Panc1 (cell line): ENCODE measurements at regions not wholly inside any gene's neighbourhood (a gene's known extent, or its start where the extent isn't known, plus 50 kb on each side); places are given as distances from the start of the nearest gene placed in this dataset.

Source experiments
- ATAC-seq: fragments of 200-7000 bp; cut with Tn5 transposase; 2 replicates; pipeline ENCODE4 v1.9.1; 2020; ENCODE audit warnings: mild to moderate bottlenecking, moderate library complexity
- BruUV-seq: library from RNA; stranded (reverse); fragments of 400-500 nt; replicated peaks from 2 replicates; lab custom pipeline; 2021; lab: Mats Ljungman, UMichigan
- CTCF ChIA-PET: fragments of 300-600 bp; sonication (Branson Sonifier 250); formaldehyde crosslinking; loops from one replicate; lab custom pipeline; 2022; ENCODE audit warnings: antibody characterized with exemption; lab: Charles Lee
- POLR2A ChIA-PET: fragments of 300-600 bp; sonication (Branson Sonifier 250); formaldehyde crosslinking; loops from one replicate; lab custom pipeline; 2022; ENCODE audit warnings: antibody characterized with exemption; lab: Charles Lee
- DNase-seq: peaks from one replicate; pipeline ENCODE4 v3.0.0-alpha.2; 2010; ENCODE audit warnings: low read depth, low spot score
- H3K27ac ChIP-seq: 2 replicates; pipeline ENCODE4 v1.5.1; 2011; ENCODE audit warnings: mild to moderate bottlenecking, low read length, inconsistent platforms
- H3K27me3 ChIP-seq: fragments of 200-500 bp; sonication (Bioruptor generic); 2 replicates; pipeline ENCODE4 v1.6.0; 2014; ENCODE audit warnings: low read length, inconsistent platforms; ENCODE audit not compliant: control insufficient read depth, insufficient read depth
- H3K36me3 ChIP-seq: fragments of 200-500 bp; sonication (Bioruptor generic); 2 replicates; pipeline ENCODE4 v1.5.1; 2014; ENCODE audit warnings: inconsistent platforms, mild to moderate bottlenecking, low read length, moderate library complexity; ENCODE audit not compliant: control insufficient read depth, insufficient read depth
- H3K4me1 ChIP-seq: 2 replicates; pipeline ENCODE4 v1.5.1; 2011; ENCODE audit warnings: inconsistent platforms, mild to moderate bottlenecking, low read length, moderate library complexity; ENCODE audit not compliant: control insufficient read depth, insufficient read depth
- H3K4me3 ChIP-seq, 2 experiments: 2 replicates each; pipeline ENCODE4 v1.5.1; 2011 to 2012; ENCODE audit warnings: low read depth in 2 of 2, low read length in 2 of 2, mild to moderate bottlenecking in 2 of 2, inconsistent platforms in 1 of 2, moderate library complexity in 1 of 2
- H3K9me3 ChIP-seq: fragments of 200-500 bp; sonication (Bioruptor generic); 2 replicates; pipeline ENCODE4 v1.5.1; 2014; ENCODE audit warnings: low read depth, mild to moderate bottlenecking, inconsistent platforms, low read length, moderate library complexity; ENCODE audit not compliant: control insufficient read depth, insufficient read depth
- POLR2AphosphoS5 ChIP-seq: IDR thresholded peaks from 2 replicates; pipeline ENCODE4 v1.6.1; 2012; ENCODE audit warnings: mild to moderate bottlenecking, low read depth, low read length, moderate library complexity
- SIN3A ChIP-seq: IDR thresholded peaks from 2 replicates; pipeline ENCODE4 v1.6.1; 2012; ENCODE audit warnings: low read depth, mild to moderate bottlenecking, low read length, moderate library complexity, borderline replicate concordance; ENCODE audit not compliant: insufficient read depth
- TCF7L2 ChIP-seq: IDR thresholded peaks from 2 replicates; pipeline ENCODE4 v1.6.1; 2011; ENCODE audit warnings: mild to moderate bottlenecking, low read depth, low read length, inconsistent platforms
- in situ Hi-C: cut with HindIII; loops from 2 replicates; pipeline ENCODE4 v1.10.0; 2016; ENCODE audit warnings: low sequenced_read_pairs, low pct_unique_long_range_greater_than_20kb
- intact Hi-C: fragments of 100-400 bp; cut with micrococcal nuclease; formaldehyde crosslinking; loops from one replicate; pipeline ENCODE4 v1.10.0; 2022; ENCODE audit not compliant: unreplicated experiment
- TF ChIP-seq, protein P1 (sequence below), 2 experiments: IDR thresholded peaks; 2 replicates each; pipeline ENCODE4 v1.6.1; 2011 to 2012; ENCODE audit warnings: low read depth in 2 of 2, control low read depth in 1 of 2, low read length in 1 of 2, mild to moderate bottlenecking in 1 of 2, moderate library complexity in 1 of 2; ENCODE audit not compliant: insufficient read depth in 1 of 2
- TF ChIP-seq, protein P2 (sequence below): fragments of 450-650 bp; IDR thresholded peaks from 2 replicates; pipeline ENCODE4 v1.5.1; 2017; ENCODE audit warnings: mild to moderate bottlenecking

GRCh38 chr7:26479581-26479980 lies 187.9 kb downstream of the SNX10 start:
- POLR2A ChIA-PET = no interaction called here
- in situ Hi-C loops = no loop called here
- no TSS peak for BruUV-seq

GRCh38 chr7:26480156-26480555 lies 188.5 kb downstream of the SNX10 start:
- no peak overlapping the region for H3K27ac ChIP-seq
- ChIA-PET CTCF (no interaction called here), POLR2A (no interaction called here)
- TF ChIP-seq, protein P1, sequence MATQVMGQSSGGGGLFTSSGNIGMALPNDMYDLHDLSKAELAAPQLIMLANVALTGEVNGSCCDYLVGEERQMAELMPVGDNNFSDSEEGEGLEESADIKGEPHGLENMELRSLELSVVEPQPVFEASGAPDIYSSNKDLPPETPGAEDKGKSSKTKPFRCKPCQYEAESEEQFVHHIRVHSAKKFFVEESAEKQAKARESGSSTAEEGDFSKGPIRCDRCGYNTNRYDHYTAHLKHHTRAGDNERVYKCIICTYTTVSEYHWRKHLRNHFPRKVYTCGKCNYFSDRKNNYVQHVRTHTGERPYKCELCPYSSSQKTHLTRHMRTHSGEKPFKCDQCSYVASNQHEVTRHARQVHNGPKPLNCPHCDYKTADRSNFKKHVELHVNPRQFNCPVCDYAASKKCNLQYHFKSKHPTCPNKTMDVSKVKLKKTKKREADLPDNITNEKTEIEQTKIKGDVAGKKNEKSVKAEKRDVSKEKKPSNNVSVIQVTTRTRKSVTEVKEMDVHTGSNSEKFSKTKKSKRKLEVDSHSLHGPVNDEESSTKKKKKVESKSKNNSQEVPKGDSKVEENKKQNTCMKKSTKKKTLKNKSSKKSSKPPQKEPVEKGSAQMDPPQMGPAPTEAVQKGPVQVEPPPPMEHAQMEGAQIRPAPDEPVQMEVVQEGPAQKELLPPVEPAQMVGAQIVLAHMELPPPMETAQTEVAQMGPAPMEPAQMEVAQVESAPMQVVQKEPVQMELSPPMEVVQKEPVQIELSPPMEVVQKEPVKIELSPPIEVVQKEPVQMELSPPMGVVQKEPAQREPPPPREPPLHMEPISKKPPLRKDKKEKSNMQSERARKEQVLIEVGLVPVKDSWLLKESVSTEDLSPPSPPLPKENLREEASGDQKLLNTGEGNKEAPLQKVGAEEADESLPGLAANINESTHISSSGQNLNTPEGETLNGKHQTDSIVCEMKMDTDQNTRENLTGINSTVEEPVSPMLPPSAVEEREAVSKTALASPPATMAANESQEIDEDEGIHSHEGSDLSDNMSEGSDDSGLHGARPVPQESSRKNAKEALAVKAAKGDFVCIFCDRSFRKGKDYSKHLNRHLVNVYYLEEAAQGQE (IDR thresholded peaks at IDR 0.05; ENCODE audit: insufficient read depth in 1 of 2, low read depth in 2 of 2, low read length in 1 of 2) = no peak
- TF ChIP-seq SIN3A = no peak
- in situ Hi-C loops (no loop called here), intact Hi-C loops (no loop called here)
- no peaks in the 10 kb centered on the region for H3K36me3 ChIP-seq
- ATAC-seq (no peak), DNase-seq (no peak)
- H3K27me3 ChIP-seq = no peaks in the 10 kb centered on the region; the same call in 1 of the 2 replicates
- no peak overlapping the region for H3K4me3 ChIP-seq
- no TSS peak for BruUV-seq
- H3K4me1 ChIP-seq = no peaks in the 10 kb centered on the region
- no peaks in the 10 kb centered on the region for H3K9me3 ChIP-seq

More at GRCh38 chr7:26479581-26479980, 187.9 kb downstream of the SNX10 start:
- TF ChIP-seq POLR2AphosphoS5 (no peak), SIN3A (no peak), TCF7L2 (no peak)
- TF ChIP-seq, protein P2, sequence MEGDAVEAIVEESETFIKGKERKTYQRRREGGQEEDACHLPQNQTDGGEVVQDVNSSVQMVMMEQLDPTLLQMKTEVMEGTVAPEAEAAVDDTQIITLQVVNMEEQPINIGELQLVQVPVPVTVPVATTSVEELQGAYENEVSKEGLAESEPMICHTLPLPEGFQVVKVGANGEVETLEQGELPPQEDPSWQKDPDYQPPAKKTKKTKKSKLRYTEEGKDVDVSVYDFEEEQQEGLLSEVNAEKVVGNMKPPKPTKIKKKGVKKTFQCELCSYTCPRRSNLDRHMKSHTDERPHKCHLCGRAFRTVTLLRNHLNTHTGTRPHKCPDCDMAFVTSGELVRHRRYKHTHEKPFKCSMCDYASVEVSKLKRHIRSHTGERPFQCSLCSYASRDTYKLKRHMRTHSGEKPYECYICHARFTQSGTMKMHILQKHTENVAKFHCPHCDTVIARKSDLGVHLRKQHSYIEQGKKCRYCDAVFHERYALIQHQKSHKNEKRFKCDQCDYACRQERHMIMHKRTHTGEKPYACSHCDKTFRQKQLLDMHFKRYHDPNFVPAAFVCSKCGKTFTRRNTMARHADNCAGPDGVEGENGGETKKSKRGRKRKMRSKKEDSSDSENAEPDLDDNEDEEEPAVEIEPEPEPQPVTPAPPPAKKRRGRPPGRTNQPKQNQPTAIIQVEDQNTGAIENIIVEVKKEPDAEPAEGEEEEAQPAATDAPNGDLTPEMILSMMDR = no peak
- TF ChIP-seq, protein P1 (IDR thresholded peaks at IDR 0.05; ENCODE audit: insufficient read depth in 1 of 2, low read depth in 2 of 2, low read length in 1 of 2) = no peak
- intact Hi-C loops = no loop called here
- Histone ChIP-seq H3K27ac (no peak overlapping the region), H3K4me3 (no peak overlapping the region), H3K4me1 (no peaks in the 10 kb centered on the region), H3K36me3 (no peaks in the 10 kb centered on the region), H3K27me3 (no peaks in the 10 kb centered on the region; the same call in 1 of the 2 replicates), H3K9me3 (no peaks in the 10 kb centered on the region)
- DNase-seq = no peak
- no peak for ATAC-seq
- CTCF ChIA-PET = interaction anchor here (0.6 kb wide), 1 partner anchor 135 kb away, joined by 6 read pairs; no protein-coding TSS in a partner anchor
